ENCODE measurements at regions not wholly inside any gene's neighbourhood (a gene's known extent, or its start where the extent isn't known, plus 50 kb on each side); places are given as distances from the start of the nearest gene placed in this dataset.

GRCh38 chr20:16125816-16126215 is 447.4 kb downstream of the KIF16B start:
- peaks cover 0 to 5% (median 2%) of the 10 kb centered on the region in 4 donors for H3K9me3 ChIP-seq (ENCODE audit: control insufficient read depth in 4 of 4, insufficient read depth in 3 of 4, low read length in 3 of 4)
- H3K27me3 ChIP-seq (ENCODE audit: control insufficient read depth in 3 of 3, insufficient read depth in 3 of 3, low read length in 2 of 3): peaks cover 0 to 4% (median 0%) of the 10 kb centered on the region in 3 donors
- H3K36me3 ChIP-seq (ENCODE audit: control insufficient read depth in 4 of 4, insufficient read depth in 4 of 4, low read length in 4 of 4): no peaks in the 10 kb centered on the region
- H3K9ac ChIP-seq (ENCODE audit: insufficient read depth in 1 of 2, low read length in 2 of 2): no peak overlapping the region
- no peak for TF ChIP-seq CTCF (IDR thresholded peaks at IDR 0.05; ENCODE audit: control extremely low read depth, extremely low read depth)
- WGBS, 2 donors: 66 to 83% methylated on average over 4 of the region's 4 CpGs
- H3K4me3 ChIP-seq: no peak overlapping the region
- H3K27ac ChIP-seq (ENCODE audit: low read depth in 1 of 2, low read length in 1 of 2): no peak overlapping the region
- ATAC-seq (ENCODE audit: insufficient read depth, low FRiP score): no peak
- peak in 1 of 3 donors; percentile 10 for DNase-seq
- no peaks in the 10 kb centered on the region for H3K4me1 ChIP-seq (ENCODE audit: control insufficient read depth in 5 of 5, insufficient read depth in 5 of 5, low read length in 5 of 5)

DNA sequence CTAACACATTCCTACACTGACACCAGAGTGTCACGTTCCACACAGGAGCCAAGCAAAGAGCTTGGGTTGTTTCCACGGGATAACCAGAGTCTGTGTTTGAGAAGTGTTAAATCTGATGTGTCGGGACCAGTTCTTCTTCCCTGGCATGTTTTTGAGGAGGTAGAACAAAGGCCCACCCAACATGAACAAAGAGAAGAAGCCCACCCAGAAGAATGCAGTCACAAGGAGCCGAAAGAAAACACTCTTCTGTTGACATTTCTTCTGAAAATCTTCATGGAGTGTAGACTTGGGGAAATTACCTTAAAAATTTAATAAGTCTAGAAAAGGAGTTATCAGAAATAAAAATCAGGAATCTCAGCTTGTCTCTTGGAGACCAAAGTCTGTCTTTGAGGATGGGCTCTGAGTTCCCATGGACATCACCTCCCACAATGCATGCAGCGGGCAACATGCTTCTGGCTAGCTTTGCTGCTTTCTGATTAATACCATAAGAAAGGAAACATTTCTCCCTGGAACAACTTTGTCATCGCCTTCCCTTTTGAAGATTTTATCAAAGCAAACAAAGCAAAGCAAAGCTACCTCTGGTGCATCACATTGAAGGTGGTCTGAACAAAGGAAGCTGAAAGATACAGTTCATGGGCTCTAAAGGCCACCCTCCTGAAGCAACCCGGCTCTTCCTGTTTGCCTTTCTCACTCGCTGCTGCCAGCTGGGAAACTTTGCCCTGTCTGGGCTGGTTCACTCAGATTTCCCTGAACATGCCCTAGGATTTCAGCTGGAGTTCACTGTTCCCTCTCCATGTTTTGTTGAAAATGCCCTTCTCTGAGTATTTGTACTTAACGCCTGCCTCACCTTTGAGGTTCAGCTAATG is 448.1 kb downstream of the KIF16B start:
- Histone ChIP-seq H3K36me3 (ENCODE audit: control insufficient read depth in 4 of 4, insufficient read depth in 4 of 4, low read length in 4 of 4) (no peaks in the 10 kb centered on the region), H3K4me3 (no peak overlapping the region), H3K9me3 (ENCODE audit: control insufficient read depth in 4 of 4, insufficient read depth in 3 of 4, low read length in 3 of 4) (peaks cover 0 to 5% (median 2%) of the 10 kb centered on the region in 4 donors), H3K27me3 (ENCODE audit: control insufficient read depth in 3 of 3, insufficient read depth in 3 of 3, low read length in 2 of 3) (peaks cover 0 to 4% (median 0%) of the 10 kb centered on the region in 3 donors), H3K4me1 (ENCODE audit: control insufficient read depth in 5 of 5, insufficient read depth in 5 of 5, low read length in 5 of 5) (no peaks in the 10 kb centered on the region), H3K9ac (ENCODE audit: insufficient read depth in 1 of 2, low read length in 2 of 2) (no peak overlapping the region), H3K27ac (ENCODE audit: low read depth in 1 of 2, low read length in 1 of 2) (no peak overlapping the region)
- no peak for DNase-seq
- 85 to 87% methylated on average over 9 of the region's 9 CpGs for WGBS, 2 donors
- no peak for ATAC-seq (ENCODE audit: insufficient read depth, low FRiP score)
- TF ChIP-seq CTCF (IDR thresholded peaks at IDR 0.05; ENCODE audit: control extremely low read depth, extremely low read depth): no peak

GRCh38 chr20:16124491-16124890 is 448.8 kb downstream of the KIF16B start:
- H3K27me3 ChIP-seq (ENCODE audit: control insufficient read depth in 3 of 3, insufficient read depth in 3 of 3, low read length in 2 of 3): peaks cover 0 to 4% (median 0%) of the 10 kb centered on the region in 3 donors
- H3K36me3 ChIP-seq (ENCODE audit: control insufficient read depth in 4 of 4, insufficient read depth in 4 of 4, low read length in 4 of 4): no peaks in the 10 kb centered on the region
- no peak overlapping the region for H3K9ac ChIP-seq (ENCODE audit: insufficient read depth in 1 of 2, low read length in 2 of 2)
- DNase-seq: no peak
- no peak for TF ChIP-seq CTCF (IDR thresholded peaks at IDR 0.05; ENCODE audit: control extremely low read depth, extremely low read depth)
- H3K9me3 ChIP-seq (ENCODE audit: control insufficient read depth in 4 of 4, insufficient read depth in 3 of 4, low read length in 3 of 4): peaks cover 0 to 5% (median 2%) of the 10 kb centered on the region in 4 donors
- 87 to 90% methylated on average over 2 of the region's 2 CpGs for WGBS, 2 donors
- no peak overlapping the region for H3K27ac ChIP-seq (ENCODE audit: low read depth in 1 of 2, low read length in 1 of 2)
- no peak for ATAC-seq (ENCODE audit: insufficient read depth, low FRiP score)
- H3K4me1 ChIP-seq (ENCODE audit: control insufficient read depth in 5 of 5, insufficient read depth in 5 of 5, low read length in 5 of 5): no peaks in the 10 kb centered on the region
- H3K4me3 ChIP-seq: no peak overlapping the region

Data from lung (tissue), 11 donors.